Hepatocyte (in vitro differentiated cells): ENCODE measurements at regions not wholly inside any gene's neighbourhood (a gene's known extent, or its start where the extent isn't known, plus 50 kb on each side); places are given as distances from the start of the nearest gene placed in this dataset.

Source experiments
- CTCF ChIP-seq: fragments of 200-600 bp; sonication (generic); IDR thresholded peaks from 2 replicates; pipeline ENCODE4 v1.5.1; 2016; ENCODE audit warnings: antibody characterized with exemption, mild to moderate bottlenecking; ENCODE audit not compliant: poor library complexity
- EZH2 ChIP-seq: fragments of 200-600 bp; sonication (generic); IDR thresholded peaks from 2 replicates; pipeline ENCODE4 v1.6.1; 2016; ENCODE audit warnings: antibody characterized with exemption, mild to moderate bottlenecking, borderline replicate concordance
- EZH2phosphoT487 ChIP-seq: fragments of 200-600 bp; sonication (generic); IDR thresholded peaks from one replicate; pipeline ENCODE4 v1.6.1; 2018; ENCODE audit warnings: antibody characterized with exemption, mild to moderate bottlenecking, low read depth, moderate library complexity; ENCODE audit not compliant: unreplicated experiment, severe bottlenecking

DNA sequence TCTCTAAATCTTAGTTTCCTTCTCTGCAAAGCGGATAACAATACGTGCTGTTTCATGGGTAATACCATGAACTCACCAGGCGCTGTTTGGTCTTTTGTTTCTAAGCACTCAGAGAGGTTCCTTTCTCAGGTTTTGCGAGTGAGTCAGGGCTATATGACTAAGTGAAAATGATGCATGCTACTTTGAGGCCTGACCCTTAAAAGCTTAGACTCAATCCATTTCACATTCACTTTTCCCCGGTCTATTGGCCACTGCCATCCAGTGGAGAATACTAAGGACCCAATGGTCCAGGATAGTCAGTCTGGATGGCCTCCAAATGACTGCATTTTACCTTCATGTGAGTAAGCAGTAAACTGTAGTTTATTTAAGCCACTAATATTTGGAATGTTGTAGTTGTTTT, 400.8 kb upstream of the SLIT2 start:
- TF ChIP-seq CTCF (no peak), EZH2phosphoT487 (no peak), EZH2 (no peak)
